ENCODE measurements at regions not wholly inside any gene's neighbourhood (a gene's known extent, or its start where the extent isn't known, plus 50 kb on each side); places are given as distances from the start of the nearest gene placed in this dataset.
"Not testable (repeated sequence)": the region's sequence is repeated elsewhere in the genome, so short reads cannot be mapped to it uniquely, and the experiment has no call there.

DNA sequence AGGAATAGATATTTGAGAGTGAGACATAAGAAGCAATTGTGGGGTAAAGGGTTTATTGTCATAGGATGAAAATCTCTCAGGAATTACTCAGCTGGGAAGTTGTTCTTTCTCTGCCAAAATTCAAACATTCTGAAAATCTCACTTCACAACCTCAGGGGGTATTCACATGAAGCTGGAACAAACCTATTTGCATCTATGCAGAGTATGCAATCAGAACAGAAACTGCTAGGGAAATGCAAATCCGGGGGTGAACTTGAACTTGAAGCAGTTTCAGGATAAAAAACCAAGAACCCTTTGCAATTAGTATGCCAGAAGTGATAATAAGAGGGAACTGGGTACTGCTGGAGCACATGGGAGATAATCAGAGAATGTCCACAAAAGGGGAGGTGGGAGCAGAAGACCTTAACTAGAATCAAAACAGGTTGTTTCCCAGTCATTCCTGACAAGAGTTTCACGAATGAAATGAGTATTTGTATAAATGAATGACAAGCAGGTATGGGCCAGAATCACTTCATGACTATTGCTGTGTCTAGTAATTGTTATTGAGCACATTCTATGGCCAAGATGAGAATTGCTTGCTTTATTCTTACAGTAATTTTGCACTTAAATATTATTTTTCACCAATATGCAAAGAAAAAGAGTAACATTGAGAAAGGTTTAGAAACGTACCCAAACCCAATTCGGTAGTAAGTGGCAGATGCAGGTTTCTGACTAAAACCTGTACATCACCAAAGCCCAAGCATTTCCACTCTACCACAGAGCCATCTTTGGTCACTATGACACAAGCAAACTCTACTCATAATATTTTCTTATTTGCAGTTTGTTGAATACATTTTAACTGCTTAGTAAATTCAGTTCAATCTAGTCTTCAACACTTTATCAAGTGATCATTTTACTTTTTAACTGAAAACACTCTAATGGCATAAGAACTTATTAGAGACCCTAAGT lies 61.8 kb upstream of the UBASH3B start:
- H3K27me3 ChIP-seq (ENCODE audit: low read length): no peaks in the 10 kb centered on the region
- H3K4me3 ChIP-seq (ENCODE audit: low read length): no peak overlapping the region
- peaks cover 5% of the 10 kb centered on the region for H3K4me1 ChIP-seq (ENCODE audit: low read length)
- H4K20me1 ChIP-seq (ENCODE audit: insufficient read depth, low read depth, low read length): no peaks in the 10 kb centered on the region
- no peaks in the 10 kb centered on the region for H3K9me2 ChIP-seq (replicated peaks; ENCODE audit: insufficient read depth, low read length)
- no peak for DNase-seq
- no peak overlapping the region for H3K4me2 ChIP-seq (ENCODE audit: low read depth, low read length, poor library complexity, severe bottlenecking)
- H3K79me2 ChIP-seq (ENCODE audit: low read length): no peaks in the 10 kb centered on the region
- H3K9me3 ChIP-seq (ENCODE audit: low read length): no peaks in the 10 kb centered on the region
- no peak overlapping the region for H2AFZ ChIP-seq (ENCODE audit: low read length)
- H3K36me3 ChIP-seq (ENCODE audit: insufficient read depth, low read length): no peaks in the 10 kb centered on the region
- no peak overlapping the region for H3K9ac ChIP-seq (ENCODE audit: low read length)
- no peak overlapping the region for H3K27ac ChIP-seq (ENCODE audit: low read length)

DNA sequence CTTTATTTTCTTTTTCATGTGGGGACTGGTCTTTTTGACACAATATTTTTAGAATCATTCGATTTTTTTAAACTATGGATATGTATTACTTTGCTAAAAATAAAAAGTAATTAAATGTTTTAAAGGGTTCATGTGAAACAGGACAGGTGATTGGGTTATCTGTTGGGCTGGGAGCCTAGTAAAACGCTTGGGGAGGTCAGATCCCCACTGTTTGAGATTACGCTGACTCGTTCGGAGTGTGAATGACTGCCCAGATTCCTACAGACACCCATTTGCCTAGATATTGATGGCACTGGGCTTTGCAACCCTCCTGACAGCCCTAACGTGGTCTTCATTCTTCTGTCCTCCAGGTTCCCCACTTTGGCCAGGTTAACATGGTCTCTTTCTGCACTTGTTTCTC lies 62.9 kb upstream of the UBASH3B start:
- Histone ChIP-seq H3K9ac (ENCODE audit: low read length) (no peak overlapping the region), H3K27me3 (ENCODE audit: low read length) (no peaks in the 10 kb centered on the region), H3K4me3 (ENCODE audit: low read length) (no peak overlapping the region), H3K79me2 (ENCODE audit: low read length) (no peaks in the 10 kb centered on the region), H2AFZ (ENCODE audit: low read length) (no peak overlapping the region), H3K9me2 (replicated peaks; ENCODE audit: insufficient read depth, low read length) (no peaks in the 10 kb centered on the region), H3K27ac (ENCODE audit: low read length) (no peak overlapping the region), H3K4me2 (ENCODE audit: low read depth, low read length, poor library complexity, severe bottlenecking) (no peak overlapping the region), H3K4me1 (ENCODE audit: low read length) (peaks cover 5% of the 10 kb centered on the region), H4K20me1 (ENCODE audit: insufficient read depth, low read depth, low read length) (no peaks in the 10 kb centered on the region), H3K36me3 (ENCODE audit: insufficient read depth, low read length) (no peaks in the 10 kb centered on the region), H3K9me3 (ENCODE audit: low read length) (no peaks in the 10 kb centered on the region)
- DNase-seq: no peak

DNA sequence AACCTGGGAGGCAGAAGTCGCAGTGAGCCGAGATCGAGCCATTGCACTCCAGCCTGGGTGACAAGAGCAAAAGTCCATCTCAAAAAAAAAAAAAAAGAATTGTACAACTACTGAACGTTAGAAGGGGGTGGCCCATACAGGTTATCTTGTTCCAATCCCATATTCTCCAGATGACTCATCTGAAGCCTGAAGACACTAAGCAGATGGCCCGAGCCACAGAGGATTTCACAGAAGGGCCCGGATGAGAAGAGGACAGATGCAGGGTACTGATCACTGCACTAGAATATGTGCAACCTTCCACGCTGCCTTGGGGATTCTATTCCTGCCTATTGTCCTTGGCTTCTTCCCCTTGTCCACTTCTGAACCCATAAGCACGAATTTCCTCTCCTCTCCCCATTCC lies 70.9 kb upstream of the UBASH3B start:
- no peak for DNase-seq
- Histone ChIP-seq H3K4me3 (ENCODE audit: low read length) (no peak overlapping the region), H3K36me3 (ENCODE audit: insufficient read depth, low read length) (no peaks in the 10 kb centered on the region), H3K27me3 (ENCODE audit: low read length) (no peaks in the 10 kb centered on the region), H3K4me2 (ENCODE audit: low read depth, low read length, poor library complexity, severe bottlenecking) (no peak overlapping the region), H3K79me2 (ENCODE audit: low read length) (no peaks in the 10 kb centered on the region), H3K9me3 (ENCODE audit: low read length) (no peaks in the 10 kb centered on the region), H4K20me1 (ENCODE audit: insufficient read depth, low read depth, low read length) (no peaks in the 10 kb centered on the region), H3K9me2 (replicated peaks; ENCODE audit: insufficient read depth, low read length) (no peaks in the 10 kb centered on the region), H2AFZ (ENCODE audit: low read length) (no peak overlapping the region), H3K4me1 (ENCODE audit: low read length) (no peaks in the 10 kb centered on the region), H3K9ac (ENCODE audit: low read length) (no peak overlapping the region), H3K27ac (ENCODE audit: low read length) (no peak overlapping the region)

DNA sequence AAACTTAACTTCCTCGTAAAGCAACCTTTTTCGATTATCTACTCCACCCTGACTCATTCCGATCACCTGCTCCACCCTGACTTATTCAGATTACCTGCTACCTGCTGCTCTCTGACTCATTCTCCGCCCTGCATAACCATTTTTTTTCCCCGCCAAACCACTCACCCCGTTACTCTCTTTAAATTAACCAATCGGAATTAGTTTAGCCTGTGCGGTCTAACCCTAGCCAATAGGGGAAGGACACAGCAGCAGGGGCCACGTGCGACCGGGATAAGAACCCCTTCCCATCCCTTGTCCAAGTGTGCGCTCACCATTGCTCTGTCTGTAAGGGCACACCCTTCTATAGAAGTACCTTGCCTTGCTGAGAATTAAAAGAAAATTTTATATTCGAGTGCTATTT lies 75.5 kb upstream of the UBASH3B start:
- not testable (repeated sequence) for H3K79me2 ChIP-seq (ENCODE audit: low read length); H3K36me3 ChIP-seq (ENCODE audit: insufficient read depth, low read length); H4K20me1 ChIP-seq (ENCODE audit: insufficient read depth, low read depth, low read length); H3K27me3 ChIP-seq (ENCODE audit: low read length); DNase-seq; H2AFZ ChIP-seq (ENCODE audit: low read length); H3K27ac ChIP-seq (ENCODE audit: low read length); H3K4me2 ChIP-seq (ENCODE audit: low read depth, low read length, poor library complexity, severe bottlenecking); H3K4me3 ChIP-seq (ENCODE audit: low read length); H3K9me3 ChIP-seq (ENCODE audit: low read length); H3K9ac ChIP-seq (ENCODE audit: low read length); H3K9me2 ChIP-seq (replicated peaks; ENCODE audit: insufficient read depth, low read length); H3K4me1 ChIP-seq (ENCODE audit: low read length)

DNA sequence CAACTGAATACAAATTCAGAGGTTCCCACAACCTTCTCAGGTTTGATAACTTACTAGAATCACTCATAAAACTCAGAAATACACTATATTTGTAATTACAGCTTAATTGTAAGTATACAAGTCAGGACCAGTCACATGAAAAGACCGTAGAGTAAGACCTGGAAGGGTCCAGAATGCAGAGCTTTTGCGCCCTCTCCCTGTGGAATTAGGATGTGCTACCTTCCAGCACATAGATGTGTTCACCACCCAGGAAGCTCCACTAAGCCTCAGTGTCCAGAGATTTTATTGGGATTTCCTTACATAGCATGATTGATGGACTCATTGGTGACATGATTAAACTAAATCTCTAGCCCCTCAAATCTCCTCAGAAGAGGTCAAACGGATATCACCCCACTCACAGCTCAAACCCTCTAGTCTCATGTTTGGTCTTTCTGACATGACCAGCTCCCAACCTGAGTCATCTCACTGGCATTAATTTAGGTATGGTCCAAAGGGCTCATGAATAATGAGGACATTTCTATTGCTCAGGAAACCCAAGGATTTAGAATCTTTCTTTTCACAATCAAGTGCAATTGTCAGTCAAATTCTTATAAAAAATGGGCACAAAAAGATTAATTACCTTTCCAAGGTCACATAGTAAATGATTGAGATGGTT lies 77.2 kb upstream of the UBASH3B start:
- Histone ChIP-seq H3K79me2 (ENCODE audit: low read length) (no peaks in the 10 kb centered on the region), H3K9ac (ENCODE audit: low read length) (no peak overlapping the region), H3K4me3 (ENCODE audit: low read length) (no peak overlapping the region), H3K9me2 (replicated peaks; ENCODE audit: insufficient read depth, low read length) (no peaks in the 10 kb centered on the region), H3K4me2 (ENCODE audit: low read depth, low read length, poor library complexity, severe bottlenecking) (no peak overlapping the region), H3K9me3 (ENCODE audit: low read length) (no peaks in the 10 kb centered on the region), H2AFZ (ENCODE audit: low read length) (no peak overlapping the region), H3K4me1 (ENCODE audit: low read length) (no peaks in the 10 kb centered on the region), H4K20me1 (ENCODE audit: insufficient read depth, low read depth, low read length) (no peaks in the 10 kb centered on the region), H3K27me3 (ENCODE audit: low read length) (no peaks in the 10 kb centered on the region), H3K27ac (ENCODE audit: low read length) (no peak overlapping the region), H3K36me3 (ENCODE audit: insufficient read depth, low read length) (no peaks in the 10 kb centered on the region)
- no peak for DNase-seq

DNA sequence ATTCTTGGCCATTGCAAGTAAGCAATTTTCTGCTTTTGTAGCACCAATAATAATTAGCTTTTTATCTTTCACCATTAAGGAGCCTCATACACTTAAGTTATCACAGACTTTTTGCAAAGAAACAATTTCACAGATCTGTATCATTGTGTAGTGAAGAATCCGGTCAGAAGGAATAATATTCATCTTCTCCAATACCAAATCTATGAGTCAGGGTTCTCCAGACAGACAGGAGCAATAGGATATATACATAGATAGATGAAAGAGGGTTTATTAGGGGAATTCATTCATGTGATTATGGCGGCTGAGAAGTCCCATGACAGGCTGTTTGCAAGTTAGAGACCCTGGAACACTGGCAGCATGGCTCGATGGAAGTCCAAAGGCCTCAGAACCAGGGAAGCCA lies 82.9 kb upstream of the UBASH3B start:
- Histone ChIP-seq H3K9me2 (replicated peaks; ENCODE audit: insufficient read depth, low read length) (no peaks in the 10 kb centered on the region), H3K4me3 (ENCODE audit: low read length) (no peak overlapping the region), H3K4me1 (ENCODE audit: low read length) (no peaks in the 10 kb centered on the region), H3K9me3 (ENCODE audit: low read length) (no peaks in the 10 kb centered on the region), H3K27me3 (ENCODE audit: low read length) (no peaks in the 10 kb centered on the region), H3K36me3 (ENCODE audit: insufficient read depth, low read length) (no peaks in the 10 kb centered on the region), H3K27ac (ENCODE audit: low read length) (no peak overlapping the region), H4K20me1 (ENCODE audit: insufficient read depth, low read depth, low read length) (no peaks in the 10 kb centered on the region), H3K9ac (ENCODE audit: low read length) (no peak overlapping the region), H3K79me2 (ENCODE audit: low read length) (no peaks in the 10 kb centered on the region), H3K4me2 (ENCODE audit: low read depth, low read length, poor library complexity, severe bottlenecking) (no peak overlapping the region), H2AFZ (ENCODE audit: low read length) (no peak overlapping the region)
- no peak for DNase-seq

DNA sequence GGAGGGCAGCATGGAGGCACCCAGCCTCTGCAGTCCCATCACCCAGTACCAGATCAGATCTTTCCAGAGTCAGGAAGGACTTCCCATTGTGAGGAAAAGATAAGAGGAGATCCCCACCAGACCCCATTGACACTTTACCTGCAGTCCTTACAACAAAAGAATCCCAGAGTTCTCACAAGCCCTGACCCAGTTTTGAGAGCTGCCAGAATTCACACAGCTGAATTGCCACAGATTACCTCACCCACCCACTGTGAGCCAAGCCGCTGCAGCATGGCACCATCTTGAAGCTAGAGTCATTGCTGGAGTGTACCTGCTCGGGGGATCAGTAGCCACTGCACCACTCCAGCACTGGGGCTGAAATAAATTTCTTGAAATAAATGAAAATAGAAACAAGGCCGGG lies 91.8 kb upstream of the UBASH3B start:
- Histone ChIP-seq H4K20me1 (ENCODE audit: insufficient read depth, low read depth, low read length) (no peaks in the 10 kb centered on the region), H2AFZ (ENCODE audit: low read length) (no peak overlapping the region), H3K36me3 (ENCODE audit: insufficient read depth, low read length) (no peaks in the 10 kb centered on the region), H3K9me2 (replicated peaks; ENCODE audit: insufficient read depth, low read length) (no peaks in the 10 kb centered on the region), H3K79me2 (ENCODE audit: low read length) (no peaks in the 10 kb centered on the region), H3K4me3 (ENCODE audit: low read length) (no peak overlapping the region), H3K9ac (ENCODE audit: low read length) (no peak overlapping the region), H3K27me3 (ENCODE audit: low read length) (no peaks in the 10 kb centered on the region), H3K4me1 (ENCODE audit: low read length) (no peaks in the 10 kb centered on the region), H3K4me2 (ENCODE audit: low read depth, low read length, poor library complexity, severe bottlenecking) (no peak overlapping the region), H3K9me3 (ENCODE audit: low read length) (no peaks in the 10 kb centered on the region), H3K27ac (ENCODE audit: low read length) (no peak overlapping the region)
- no peak for DNase-seq

DNA sequence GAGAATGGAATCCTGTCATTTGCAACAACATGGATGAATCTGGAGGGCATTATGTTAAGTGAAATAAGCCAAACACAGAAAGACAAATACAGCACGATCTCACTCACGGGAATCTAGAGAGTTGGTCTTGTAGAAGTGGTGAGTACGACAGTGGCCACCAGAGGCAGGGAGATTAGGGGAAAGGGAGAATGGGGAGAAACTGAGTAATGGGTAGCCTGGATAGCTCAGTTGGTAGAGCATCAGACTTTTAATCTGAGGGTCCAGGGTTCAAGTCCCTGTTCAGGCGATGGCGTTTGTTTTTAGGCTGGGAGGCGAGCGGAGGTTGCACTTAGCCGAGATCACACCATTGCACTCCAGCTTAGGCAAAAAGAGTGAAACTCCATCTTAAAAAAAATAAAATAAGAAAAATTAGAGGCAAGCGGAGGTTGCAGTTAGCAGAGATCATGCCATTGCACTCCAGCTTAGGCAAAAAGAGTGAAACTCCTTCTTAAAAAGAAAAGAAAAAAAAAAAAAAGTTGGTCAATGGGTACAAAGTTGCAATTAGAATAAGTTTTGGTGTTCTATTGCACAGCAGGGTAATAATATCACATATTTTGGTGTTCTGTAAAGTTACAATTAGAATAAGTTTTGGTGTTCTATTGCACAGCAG lies 95.7 kb upstream of the UBASH3B start:
- no peaks in the 10 kb centered on the region for H3K9me2 ChIP-seq (replicated peaks; ENCODE audit: insufficient read depth, low read length)
- H3K27me3 ChIP-seq (ENCODE audit: low read length): no peaks in the 10 kb centered on the region
- no peaks in the 10 kb centered on the region for H3K9me3 ChIP-seq (ENCODE audit: low read length)
- no peaks in the 10 kb centered on the region for H3K36me3 ChIP-seq (ENCODE audit: insufficient read depth, low read length)
- no peak for DNase-seq
- no peak overlapping the region for H3K9ac ChIP-seq (ENCODE audit: low read length)
- H3K79me2 ChIP-seq (ENCODE audit: low read length): no peaks in the 10 kb centered on the region
- no peak overlapping the region for H3K4me2 ChIP-seq (ENCODE audit: low read depth, low read length, poor library complexity, severe bottlenecking)
- no peak overlapping the region for H2AFZ ChIP-seq (ENCODE audit: low read length)
- H3K27ac ChIP-seq (ENCODE audit: low read length): no peak overlapping the region
- H3K4me1 ChIP-seq (ENCODE audit: low read length): no peaks in the 10 kb centered on the region
- H3K4me3 ChIP-seq (ENCODE audit: low read length): no peak overlapping the region
- H4K20me1 ChIP-seq (ENCODE audit: insufficient read depth, low read depth, low read length): no peaks in the 10 kb centered on the region

All from Karpas-422 (cell line).